HG02970 (cell line): ENCODE measurements at regions not wholly inside any gene's neighbourhood (a gene's known extent, or its start where the extent isn't known, plus 50 kb on each side); places are given as distances from the start of the nearest gene placed in this dataset.

Source experiments
- ATAC-seq: cut with Tn5 transposase; IDR thresholded peaks from one replicate; pipeline ENCODE4 v1.9.1; 2021; ENCODE audit warnings: mild to moderate bottlenecking, moderate library complexity, moderate number of reproducible peaks; ENCODE audit not compliant: unreplicated experiment, low FRiP score

DNA sequence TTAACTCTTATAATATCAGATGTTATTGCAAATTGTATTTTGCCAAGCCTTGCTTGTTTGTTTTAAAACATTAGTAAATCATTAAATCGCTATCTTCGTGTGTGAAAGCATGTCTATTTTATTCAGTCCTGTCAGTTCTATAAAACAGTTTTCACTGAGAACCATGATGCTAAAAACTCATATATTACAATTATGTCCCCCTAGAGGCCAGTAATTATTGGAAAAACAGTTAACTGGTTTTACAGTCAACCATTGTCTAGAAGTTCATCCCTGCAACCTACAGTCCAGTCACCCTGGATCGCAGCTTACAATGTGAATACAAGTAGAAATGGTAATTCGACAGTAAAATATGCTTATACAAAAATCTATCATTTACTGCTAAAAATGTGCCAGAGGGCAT is 311.5 kb upstream of the ROBO2 start:
- no peak for ATAC-seq

DNA sequence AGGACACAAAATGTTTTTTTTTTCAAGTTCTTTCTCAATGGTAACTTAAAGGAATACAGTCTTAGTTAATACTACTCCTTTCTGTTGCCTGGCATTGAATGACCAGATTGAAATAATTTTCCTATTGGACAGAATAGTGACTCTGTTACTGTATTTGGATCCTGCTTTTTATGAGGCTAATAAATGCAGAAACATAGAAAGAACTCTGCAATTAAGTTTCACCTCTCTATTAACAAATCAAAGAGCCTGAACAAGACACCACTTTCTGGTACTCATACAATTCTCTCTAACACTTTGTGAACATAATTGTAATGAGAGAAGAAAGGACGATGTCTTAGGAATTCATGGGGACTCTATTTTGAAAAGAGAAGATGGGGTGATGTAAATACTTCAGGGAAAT is 308.4 kb upstream of the ROBO2 start:
- no peak for ATAC-seq

DNA sequence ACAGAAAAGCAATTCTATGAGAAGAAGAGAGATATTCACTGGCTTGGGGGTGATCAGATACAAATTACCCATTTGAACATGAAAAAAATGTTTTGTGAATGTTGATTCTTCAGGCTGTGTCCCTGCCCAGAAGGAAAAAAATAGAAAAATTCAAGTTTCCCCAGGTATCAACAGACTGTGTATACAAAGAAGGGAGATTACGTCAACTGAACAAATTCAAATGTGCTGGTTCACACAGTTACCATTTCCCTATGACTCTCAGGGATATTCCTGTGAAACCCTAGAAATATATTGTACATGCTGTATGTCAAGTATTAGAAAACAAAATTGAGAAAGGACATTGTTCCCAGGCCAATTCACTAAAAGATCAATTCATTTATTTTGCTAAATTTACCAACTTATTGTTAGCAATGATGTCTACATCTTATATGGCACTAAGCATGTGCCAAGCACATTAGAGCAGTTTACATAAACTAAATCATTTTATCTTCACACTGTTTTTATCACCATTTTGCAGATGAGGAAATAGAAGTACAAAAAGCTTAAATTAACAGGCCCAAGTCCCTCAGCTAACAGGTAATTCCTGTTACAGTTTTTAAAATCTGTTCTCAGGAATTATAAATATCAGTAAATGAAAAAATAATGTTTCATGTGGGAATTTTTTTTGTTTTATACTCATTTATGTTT is 306.7 kb upstream of the ROBO2 start:
- ATAC-seq: no peak

DNA sequence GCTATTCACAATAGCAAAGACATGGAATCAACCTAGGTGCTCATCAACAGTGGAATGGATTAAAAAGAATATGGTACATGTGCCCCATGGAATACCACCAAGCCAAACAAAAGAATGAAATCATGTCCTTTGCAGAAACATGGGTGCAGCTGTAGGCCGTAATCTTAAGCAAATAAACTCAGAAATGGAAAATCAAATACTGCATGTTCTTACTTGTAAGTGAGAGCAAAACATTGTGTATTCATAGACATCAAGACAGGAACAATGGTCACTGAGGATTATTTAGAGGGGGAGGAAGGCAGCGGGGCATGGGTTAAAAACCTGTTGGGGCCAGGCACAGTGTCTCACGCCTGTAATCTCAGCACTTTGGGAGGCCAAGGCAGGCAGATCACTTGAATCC is 304.7 kb upstream of the ROBO2 start:
- no peak for ATAC-seq

DNA sequence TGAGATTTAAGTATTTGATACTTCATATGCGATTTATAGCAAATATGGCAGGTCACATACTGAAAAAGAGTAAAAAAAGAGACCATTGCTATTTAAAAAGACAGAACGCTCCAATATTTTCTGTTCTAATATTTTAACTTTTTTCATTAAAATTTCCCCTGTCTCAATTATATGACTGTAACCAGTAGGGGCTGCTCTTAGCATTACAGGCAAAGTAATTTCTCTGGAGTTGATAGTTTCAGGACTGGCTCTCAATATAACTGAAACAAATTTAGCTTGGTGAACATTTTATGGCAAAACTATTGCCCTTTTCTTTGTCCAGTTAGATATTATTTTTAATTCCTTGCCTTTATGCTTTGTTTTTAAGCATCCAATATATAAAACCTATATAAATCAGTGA is 286.3 kb upstream of the ROBO2 start:
- ATAC-seq: no peak

DNA sequence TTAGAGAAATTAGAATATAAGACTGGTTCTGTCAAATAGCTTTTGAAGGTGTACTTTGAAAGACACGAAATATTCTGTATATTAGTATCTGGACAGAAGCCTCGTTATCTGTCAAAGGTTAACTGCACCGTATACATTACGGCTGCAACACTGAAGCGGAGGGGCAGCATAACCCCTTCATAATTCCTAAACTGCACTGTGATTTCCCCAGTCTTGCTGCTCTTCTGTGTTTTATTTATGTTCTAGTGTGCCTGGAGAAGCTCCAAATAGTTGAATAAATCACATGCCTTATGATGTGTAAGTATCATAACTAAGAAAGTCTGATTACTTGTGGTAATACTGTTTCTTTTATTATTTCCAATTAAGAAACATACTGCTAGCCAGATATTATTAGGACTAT is 285.7 kb upstream of the ROBO2 start:
- ATAC-seq: no peak

DNA sequence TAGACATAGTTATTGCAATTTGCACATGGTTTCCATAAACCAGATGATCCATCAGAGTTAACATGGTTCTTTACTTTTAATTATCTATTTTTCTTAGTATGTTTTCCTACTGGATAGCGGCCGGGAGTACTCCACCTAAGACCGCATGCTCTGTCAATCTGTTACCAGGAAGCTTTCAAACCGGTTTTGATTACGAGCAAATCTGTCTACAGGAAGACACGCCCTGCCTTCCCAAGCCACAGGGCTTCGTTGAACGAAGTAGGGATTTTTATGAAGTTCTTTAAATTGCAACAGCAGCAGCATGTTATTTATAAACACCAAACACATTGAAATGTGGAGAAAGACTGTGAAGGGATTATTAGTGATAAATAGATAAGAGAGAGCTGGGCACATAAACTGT is 283.3 kb upstream of the ROBO2 start:
- no peak for ATAC-seq

DNA sequence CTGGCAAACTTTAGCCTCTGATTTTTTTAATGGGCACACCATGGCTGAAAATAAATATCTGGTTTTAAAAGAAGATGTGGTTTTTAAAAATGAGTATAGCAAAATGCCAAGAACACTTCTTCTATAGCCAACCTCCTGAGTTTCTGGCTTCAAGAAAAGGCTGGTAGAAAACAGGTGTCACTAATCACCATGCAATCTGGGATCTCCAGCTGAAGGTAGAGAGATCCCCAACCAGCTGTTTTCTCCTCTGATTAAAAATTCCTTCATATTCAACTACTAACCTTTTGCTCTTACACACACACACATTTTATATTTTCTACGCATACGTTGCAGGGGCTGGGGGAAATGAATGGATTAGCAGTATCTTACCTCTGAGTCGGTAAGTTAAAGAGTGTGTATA is 279.6 kb upstream of the ROBO2 start:
- no peak for ATAC-seq

DNA sequence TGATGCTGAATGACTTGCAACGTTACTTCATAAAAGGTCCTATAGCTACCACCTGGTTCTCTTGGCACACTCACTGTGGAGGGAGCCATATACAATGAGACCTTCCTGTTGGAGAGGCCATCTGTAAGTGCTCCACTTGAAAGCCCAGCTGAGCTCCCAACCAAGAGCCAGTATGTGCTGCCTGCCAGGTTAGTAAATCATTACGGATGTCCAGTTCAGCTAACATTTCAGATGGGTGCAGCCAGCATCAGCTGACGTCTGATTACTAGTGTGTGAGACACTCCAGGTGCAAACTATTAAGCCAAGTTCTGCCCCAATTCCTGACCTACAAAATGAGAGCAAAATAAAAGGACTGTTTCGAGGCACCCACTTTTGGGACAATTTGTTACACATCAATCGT is 274.4 kb upstream of the ROBO2 start:
- no peak for ATAC-seq

DNA sequence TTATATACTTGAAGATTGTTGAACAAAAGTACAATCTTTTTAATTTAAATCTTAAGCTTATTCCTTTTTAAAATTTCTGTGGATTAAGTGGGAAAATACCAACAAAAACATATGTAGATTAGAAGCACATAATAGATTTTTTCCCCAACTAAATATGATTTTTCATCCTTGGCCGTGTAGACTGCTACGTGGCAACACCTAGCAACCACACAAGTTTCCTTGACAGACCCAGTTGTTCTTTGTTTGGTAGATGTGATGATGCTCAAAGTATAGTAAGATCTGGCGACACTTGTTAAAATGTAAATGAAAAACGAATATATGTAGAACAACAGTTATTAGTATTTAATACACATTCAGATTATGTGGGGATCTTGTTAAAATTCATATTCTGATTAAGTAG is 271.0 kb upstream of the ROBO2 start:
- ATAC-seq: no peak

DNA sequence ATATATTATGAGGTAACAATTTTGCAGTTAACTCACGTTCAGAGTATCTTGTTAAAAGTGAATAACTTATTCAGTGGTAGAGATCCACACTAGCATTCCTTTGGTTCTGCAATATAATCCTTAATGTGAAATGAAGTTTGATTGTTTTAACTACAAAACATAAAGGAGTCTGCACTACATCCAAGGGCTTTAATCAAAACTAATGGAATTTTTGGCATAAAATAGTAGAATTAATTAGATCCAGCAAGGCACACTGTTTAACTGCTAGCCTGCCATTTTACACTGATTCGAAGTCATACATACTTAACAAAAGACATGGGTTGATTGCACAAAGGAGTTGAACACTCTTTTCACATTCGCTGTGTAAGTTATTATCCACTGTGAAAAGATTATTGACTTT is 263.0 kb upstream of the ROBO2 start:
- no peak for ATAC-seq

DNA sequence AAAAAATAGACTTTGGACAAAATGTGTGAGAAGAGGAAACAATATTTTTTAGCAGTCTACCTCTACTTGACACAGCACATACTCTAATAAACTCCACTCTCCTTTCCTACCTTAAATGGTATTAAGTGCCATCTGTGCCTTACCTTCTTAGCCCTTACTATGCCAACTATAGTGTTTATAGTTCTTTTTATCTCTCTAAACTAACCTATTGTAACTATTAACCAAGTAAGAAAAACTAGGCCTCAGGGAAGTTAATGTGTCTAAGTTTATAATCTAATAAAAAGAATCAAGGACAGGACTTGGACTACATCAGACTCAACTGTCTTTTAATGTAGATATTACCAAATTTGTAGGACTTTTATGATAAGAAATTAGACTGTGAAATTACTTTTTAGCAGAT is 251.7 kb upstream of the ROBO2 start:
- no peak for ATAC-seq

DNA sequence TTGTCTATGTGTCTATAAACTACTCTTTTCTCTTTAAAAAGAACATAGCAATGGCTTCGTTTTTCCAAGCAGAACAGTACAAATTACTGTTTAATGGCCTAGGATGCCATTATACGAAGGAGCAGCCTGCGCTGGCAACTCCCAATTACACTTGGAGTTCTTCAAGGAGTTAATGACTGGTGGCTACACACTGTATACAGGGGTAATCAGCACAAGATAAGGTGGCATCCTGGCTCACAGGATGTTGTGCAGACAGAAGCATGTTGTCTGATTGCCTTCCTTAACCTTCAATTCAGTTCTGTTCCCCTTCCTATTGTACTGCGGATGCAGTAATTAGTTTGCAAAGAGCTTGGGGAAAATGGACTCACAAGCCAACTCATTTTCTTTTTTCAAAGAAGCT is 250.7 kb upstream of the ROBO2 start:
- no peak for ATAC-seq

DNA sequence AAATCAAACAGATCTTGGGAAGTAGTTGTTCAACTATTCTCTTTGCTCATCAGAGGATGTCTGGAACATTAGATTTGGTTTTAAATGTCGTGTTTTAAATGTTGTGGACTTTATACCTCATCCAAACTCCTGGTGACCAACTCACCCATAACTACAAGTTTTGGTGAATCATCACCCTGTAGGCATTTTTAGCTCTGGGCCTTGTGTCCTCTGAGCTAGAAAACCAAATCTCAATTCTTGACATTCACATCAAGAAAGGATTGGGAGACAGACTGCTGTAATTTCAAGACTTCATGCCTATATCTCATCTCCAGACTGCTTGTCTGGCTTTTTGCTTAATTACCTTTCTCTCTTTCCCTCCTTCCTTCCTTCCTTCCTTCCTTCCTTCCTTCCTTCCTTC is 228.5 kb upstream of the ROBO2 start:
- ATAC-seq: no peak

DNA sequence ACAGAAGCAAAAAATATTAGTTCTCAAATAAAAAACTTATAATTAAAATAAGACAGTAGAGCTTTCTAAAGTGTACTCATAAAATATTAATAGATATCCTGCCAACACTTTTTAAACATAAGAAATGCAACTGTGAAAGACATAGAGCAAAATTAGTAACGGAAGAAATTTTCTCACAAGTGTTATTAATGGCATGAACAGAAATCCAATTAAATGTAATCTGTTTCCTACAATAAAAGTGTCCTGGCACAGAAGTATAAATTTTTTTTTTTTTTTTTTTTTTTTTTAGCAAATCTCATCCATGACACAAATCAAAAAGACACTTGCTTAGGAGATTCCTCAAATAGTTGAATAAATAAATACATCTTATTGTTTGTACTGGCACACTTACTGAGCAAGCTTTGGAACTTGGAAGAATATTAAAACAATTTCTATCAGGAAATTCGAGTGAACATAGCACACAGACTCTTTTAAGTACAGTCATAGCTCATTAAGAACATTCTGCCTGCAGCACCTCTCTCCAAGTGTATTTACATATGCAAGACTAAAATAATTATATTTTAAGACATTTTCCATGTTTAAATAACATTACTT is 227.2 kb upstream of the ROBO2 start:
- no peak for ATAC-seq

DNA sequence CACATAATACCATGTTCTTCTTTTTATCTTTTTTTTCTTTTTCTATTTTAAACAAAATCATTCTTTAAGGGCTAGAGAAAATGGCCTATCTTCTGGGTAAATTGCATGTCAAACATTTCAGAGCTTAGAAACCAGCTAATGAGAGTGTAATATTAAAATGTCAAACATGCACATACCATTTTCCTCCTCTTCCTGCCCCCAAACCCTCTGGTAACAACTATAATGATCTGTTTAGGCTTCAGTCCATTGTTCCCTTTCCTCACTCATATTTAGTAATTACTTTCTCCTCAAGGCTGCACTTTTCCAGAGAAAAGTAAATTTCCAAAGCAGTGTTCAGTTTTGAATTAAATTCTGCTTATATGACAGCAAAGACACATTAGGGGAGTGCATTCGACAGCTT is 224.3 kb upstream of the ROBO2 start:
- ATAC-seq: no peak

DNA sequence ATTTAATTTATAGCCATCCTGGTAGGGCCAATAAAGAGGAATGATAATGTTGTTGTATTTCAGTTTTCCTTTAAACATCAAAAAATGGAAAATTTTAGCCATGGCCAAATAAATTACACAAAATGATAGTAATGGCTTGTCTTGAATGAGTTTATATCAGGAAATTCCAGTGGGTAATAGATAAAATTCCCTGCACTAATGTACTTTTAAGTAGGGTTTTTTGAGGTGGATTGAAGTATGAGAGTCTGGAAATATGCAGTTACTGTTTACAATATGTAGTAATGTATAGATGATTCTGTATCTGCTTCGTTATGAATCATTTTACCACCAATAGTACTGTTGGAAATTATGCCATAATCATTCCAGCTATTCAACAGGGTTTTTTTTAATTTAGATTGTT is 219.4 kb upstream of the ROBO2 start:
- ATAC-seq: no peak

DNA sequence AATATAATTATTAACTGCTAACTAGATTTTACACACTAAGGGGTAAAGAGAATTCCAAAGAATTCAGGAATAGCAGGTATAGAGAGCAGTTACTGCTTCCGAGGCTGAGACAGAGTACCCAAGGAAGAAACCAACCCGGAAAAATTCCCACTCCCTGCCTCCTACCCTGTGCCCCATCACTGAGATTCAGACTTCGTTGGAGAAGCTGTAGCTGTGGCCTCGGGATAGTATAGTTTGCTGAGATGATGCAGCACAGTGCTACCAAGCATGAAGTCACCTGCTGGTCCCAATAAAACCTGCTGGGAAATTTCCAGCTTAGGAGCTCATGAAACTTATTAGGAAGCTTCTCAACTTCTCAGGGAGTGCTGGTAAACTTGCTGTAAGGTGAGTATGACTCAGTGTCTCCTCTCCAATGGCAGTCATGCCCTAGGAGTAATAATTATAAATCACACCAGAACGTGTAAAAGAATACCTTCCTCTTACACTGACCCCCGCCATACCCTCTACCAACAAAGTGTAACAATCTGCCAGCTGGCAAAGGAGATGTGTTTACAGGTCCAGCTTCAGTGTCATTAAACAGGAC is 215.2 kb upstream of the ROBO2 start:
- ATAC-seq: no peak

DNA sequence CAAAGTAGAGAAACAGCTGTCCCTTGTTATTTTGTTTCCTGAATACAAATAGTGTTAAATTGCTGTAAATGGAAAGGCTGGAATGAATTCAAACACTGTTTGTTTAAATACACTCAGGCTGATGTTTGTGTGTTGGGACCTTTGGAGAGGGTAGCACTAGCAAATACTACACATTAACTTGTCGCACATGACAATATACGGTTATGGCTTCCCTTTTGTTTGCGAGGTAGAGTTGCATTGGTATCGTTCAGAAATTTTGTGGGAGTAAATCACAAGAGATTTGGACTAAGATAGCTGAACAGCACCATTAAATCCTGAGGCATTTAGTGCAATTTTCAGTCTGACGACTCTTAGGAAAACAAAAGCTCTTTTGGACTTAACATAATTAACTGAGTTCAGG is 213.0 kb upstream of the ROBO2 start:
- no peak for ATAC-seq

DNA sequence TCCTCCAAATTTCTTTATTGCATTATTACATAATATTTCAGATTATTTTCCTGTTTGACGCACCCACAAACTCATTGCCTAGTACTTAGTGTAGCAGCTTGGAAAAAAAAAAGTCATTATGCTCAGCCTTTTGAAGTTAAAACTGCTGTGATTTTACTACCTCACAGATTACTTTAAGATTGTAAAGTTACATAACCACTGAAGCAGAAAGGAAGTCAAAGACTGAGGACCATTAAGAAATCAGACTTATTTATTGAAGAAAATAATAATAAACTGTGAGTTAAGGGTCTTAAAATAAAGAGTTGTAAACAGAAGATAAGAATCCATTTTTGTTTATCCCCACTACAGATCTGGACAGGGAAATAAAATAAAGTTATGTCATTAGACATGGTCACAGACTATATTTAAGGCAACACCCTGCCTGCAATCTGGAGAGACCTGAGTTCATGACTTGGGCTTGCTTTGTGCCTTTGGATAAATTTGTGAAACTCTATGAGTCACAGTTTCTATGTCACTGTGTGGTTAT is 212.1 kb upstream of the ROBO2 start:
- ATAC-seq: no peak

DNA sequence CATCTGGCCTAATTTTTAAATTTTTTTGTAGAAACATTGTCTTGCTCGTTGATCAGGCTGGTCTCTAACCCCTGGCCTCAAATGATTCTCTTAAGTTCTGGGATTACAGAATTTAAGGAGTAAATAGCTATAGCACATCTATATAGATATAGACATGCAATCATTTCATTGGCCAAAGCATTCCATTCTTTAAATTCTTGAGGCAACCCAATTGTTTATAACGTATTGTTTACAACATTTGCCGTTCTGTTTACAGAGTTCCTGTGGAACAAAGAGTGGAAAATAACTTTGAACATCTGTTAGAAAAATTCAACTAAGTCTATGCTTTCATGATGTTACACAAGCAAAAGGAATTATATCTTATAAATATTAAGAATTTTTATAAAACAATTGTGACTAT is 205.2 kb upstream of the ROBO2 start:
- no peak for ATAC-seq

DNA sequence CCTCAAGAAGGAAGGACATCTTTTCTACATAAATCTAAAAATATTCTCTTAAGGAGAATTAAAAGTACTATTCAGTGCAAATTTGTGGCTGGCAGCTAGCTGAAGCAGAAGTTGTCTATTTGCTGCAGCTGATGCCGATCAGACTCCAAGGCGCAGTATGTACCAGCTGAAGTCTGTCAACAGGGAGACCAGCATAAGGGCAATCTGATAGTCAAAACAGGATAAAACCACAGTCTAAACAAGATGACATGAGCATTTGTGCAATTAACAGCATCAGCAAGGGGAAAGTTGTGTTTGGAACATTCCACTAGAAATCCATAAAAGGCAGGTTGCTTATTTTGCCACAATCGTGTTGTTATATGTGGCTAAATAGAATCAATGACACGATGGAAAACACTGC is 198.2 kb upstream of the ROBO2 start:
- ATAC-seq: no peak
